K562 (cell line): ENCODE measurements at regions not wholly inside any gene's neighbourhood (a gene's known extent, or its start where the extent isn't known, plus 50 kb on each side); places are given as distances from the start of the nearest gene placed in this dataset.

Experiments
- ATAC-seq: fragments of 200-7000 bp; cut with Tn5 transposase; 3 replicates; pipeline ENCODE4 v1.9.1; 2020; ENCODE audit warnings: moderate library complexity
- BruUV-seq: library from RNA; stranded (reverse); fragments of 400-500 nt; replicated peaks from 2 replicates; lab custom pipeline; 2021; lab: Mats Ljungman, UMichigan
- CTCF ChIA-PET: fragments of 300-600 bp; formaldehyde crosslinking; extraction: SDS; loops from one replicate; lab custom pipeline; 2021; ENCODE audit warnings: low intra/inter-chr PET ratio; lab: Yijun Ruan, JAX
- POLR2A ChIA-PET: fragments of 300-600, 350-650 bp; sonication (Branson Sonifier 250); formaldehyde crosslinking; extraction: SDS; loops from one replicate; lab custom pipeline; 2021; ENCODE audit warnings: antibody characterized with exemption, inconsistent platforms; lab: Yijun Ruan, JAX
- DNase-seq, 4 experiments: peaks; one replicate each; pipeline versions ENCODE4 v3.0.0 to v3.0.0-alpha.2; 2011 to 2018; ENCODE audit warnings: low spot score in 3 of 4, mixed read lengths in 3 of 4; ENCODE audit errors: extremely low read depth in 1 of 4
- FAIRE-seq: peaks from 2 replicates; lab custom pipeline; 2011; peaks lifted over from hg19 to GRCh38; lab: Jason Lieb, UNC
- H2AFZ ChIP-seq: 2 replicates; pipeline ENCODE4 v1.6.0; 2011; ENCODE audit warnings: low read depth, low read length, control low read depth, inconsistent platforms
- H3K27ac ChIP-seq: fragments of 200-600 bp; 3 replicates; pipeline ENCODE4 v1.8.0; 2011; ENCODE audit warnings: low read depth, mild to moderate bottlenecking, control low read depth, inconsistent platforms, low read length, moderate library complexity, mixed read lengths; ENCODE audit errors: extremely low read depth
- H3K27me3 ChIP-seq, 2 experiments: fragments of 300-600 bp in 1 of 2; 2 replicates in 1 of 2; 3 replicates in 1 of 2; pipeline versions ENCODE4 v1.6.0 to v1.8.0; 2011; ENCODE audit warnings: inconsistent platforms in 2 of 2, low read length in 2 of 2, mild to moderate bottlenecking in 1 of 2, mixed read lengths in 1 of 2, moderate library complexity in 1 of 2; ENCODE audit not compliant: control insufficient read depth in 2 of 2, insufficient read depth in 2 of 2
- H3K36me3 ChIP-seq: fragments of 300-600 bp; 3 replicates; pipeline ENCODE4 v1.8.0; 2011; ENCODE audit warnings: mild to moderate bottlenecking, low read length, inconsistent platforms; ENCODE audit not compliant: control insufficient read depth, insufficient read depth
- H3K4me1 ChIP-seq, 2 experiments: fragments of 200-600 bp in 1 of 2; replicated peaks in 1 of 2; 2 replicates in 1 of 2; 3 replicates in 1 of 2; pipeline versions ENCODE4 v1.5.1 to v1.8.0; 2011; ENCODE audit warnings: inconsistent platforms in 2 of 2, low read length in 2 of 2, mild to moderate bottlenecking in 1 of 2, mixed read lengths in 1 of 2, moderate library complexity in 1 of 2; ENCODE audit not compliant: control insufficient read depth in 2 of 2, insufficient read depth in 2 of 2
- H3K4me2 ChIP-seq: 2 replicates; pipeline ENCODE4 v1.6.1; 2011; ENCODE audit warnings: low read length, control low read depth, inconsistent platforms, mixed read lengths; ENCODE audit not compliant: insufficient read depth
- H3K4me3 ChIP-seq: fragments of 200-600 bp; sonication (generic), shearing (Covaris generic); 2 replicates; pipeline ENCODE4 v1.5.1; 2016; ENCODE audit warnings: control low read depth, inconsistent platforms
- H3K79me2 ChIP-seq: fragments of 200-600 bp; 3 replicates; pipeline ENCODE4 v1.8.0; 2011; ENCODE audit warnings: low read length, inconsistent platforms; ENCODE audit not compliant: control insufficient read depth, insufficient read depth
- H3K9ac ChIP-seq, 2 experiments: 2 replicates each; pipeline versions ENCODE4 v1.6.0 to v1.6.1; 2011; ENCODE audit warnings: low read depth in 2 of 2, low read length in 2 of 2, control low read depth in 1 of 2, inconsistent platforms in 1 of 2, mild to moderate bottlenecking in 1 of 2, mixed read lengths in 1 of 2; ENCODE audit not compliant: insufficient read depth in 1 of 2
- H3K9me1 ChIP-seq: one replicate; pipeline ENCODE4 v1.6.0; 2011; ENCODE audit warnings: inconsistent platforms, mild to moderate bottlenecking, low read length, moderate library complexity; ENCODE audit not compliant: control insufficient read depth, insufficient read depth
- H3K9me3 ChIP-seq: replicated peaks from 2 replicates; pipeline ENCODE4 v1.5.1; 2011; ENCODE audit warnings: low read depth, low read length, inconsistent platforms; ENCODE audit not compliant: control insufficient read depth, insufficient read depth
- H4K20me1 ChIP-seq: replicated peaks from 2 replicates; pipeline ENCODE4 v1.6.1; 2011; ENCODE audit warnings: low read length, inconsistent platforms, mixed read lengths; ENCODE audit not compliant: control insufficient read depth, insufficient read depth
- BCL6 ChIP-seq: fragments of 250-450 bp; sonication (Bioruptor Pico); IDR thresholded peaks from 2 replicates; pipeline ENCODE4 v1.4.0; 2020
- MECOM ChIP-seq: fragments of 250-450 bp; sonication (Bioruptor Pico); IDR thresholded peaks from 2 replicates; pipeline ENCODE4 v1.8.0; 2022; ENCODE audit warnings: inconsistent platforms
- MEIS2 ChIP-seq: fragments of 450-650 bp; IDR thresholded peaks from 2 replicates; pipeline ENCODE4 v1.6.1; 2014; ENCODE audit warnings: mild to moderate bottlenecking; ENCODE audit not compliant: partially characterized antibody
- MTA3 ChIP-seq: fragments of 450-650 bp; formaldehyde crosslinking; IDR thresholded peaks from 2 replicates; pipeline ENCODE4 v1.6.1; 2017; ENCODE audit warnings: mild to moderate bottlenecking, borderline replicate concordance
- NFRKB ChIP-seq: fragments of 450-650 bp; IDR thresholded peaks from 2 replicates; pipeline ENCODE4 v1.6.1; 2016; ENCODE audit warnings: low read depth
- POLR2AphosphoS2 ChIP-seq: IDR thresholded peaks from 2 replicates; pipeline ENCODE4 v1.6.1; 2012; ENCODE audit warnings: low read length, improper control_type of control experiment
- RAD21 ChIP-seq, 2 experiments: fragments of 250-450 bp in 1 of 2; fragments of 450-650 bp in 1 of 2; sonication (Bioruptor Pico) in 1 of 2; formaldehyde crosslinking in 1 of 2; IDR thresholded peaks in 1 of 2; conservative IDR thresholded peaks in 1 of 2; 2 replicates each; pipeline versions ENCODE4 v1.4.0 to v1.8.0; 2020 to 2022; ENCODE audit warnings: mild to moderate bottlenecking in 2 of 2, moderate library complexity in 1 of 2
- SIN3A ChIP-seq, 2 experiments: fragments of 150-350 bp in 1 of 2; IDR thresholded peaks; 2 replicates each; pipeline ENCODE4 v1.6.1; 2011 to 2016; ENCODE audit warnings: borderline replicate concordance in 2 of 2, low read depth in 2 of 2, low read length in 2 of 2, mild to moderate bottlenecking in 2 of 2, moderate library complexity in 2 of 2; ENCODE audit not compliant: control insufficient read depth in 1 of 2
- ZNF609 ChIP-seq: sonication (generic); formaldehyde crosslinking; IDR thresholded peaks from 2 replicates; pipeline ENCODE4 v1.8.1; 2023; ENCODE audit warnings: missing genetic modification reagents, mild to moderate bottlenecking, borderline replicate concordance
- ZNF668 ChIP-seq: fragments of 250-450 bp; sonication (Bioruptor Pico); IDR thresholded peaks from 2 replicates; pipeline ENCODE4 v1.8.0; 2022; ENCODE audit warnings: mild to moderate bottlenecking, inconsistent platforms
- WGBS: fragments of 100-300 bp; shearing (Covaris generic); methylation state at CpG from one replicate; pipeline ENCODE4 v1.1.6; 2016; ENCODE audit warnings: low coverage, mixed read lengths; ENCODE audit not compliant: insufficient coverage; ENCODE audit errors: missing lambda C conversion rate; 5-methylcytosine and 5-hydroxymethylcytosine counted together
- in situ Hi-C: fragments of 300-500 bp; cut with MboI; formaldehyde crosslinking; loops from 4 replicates; pipeline ENCODE4 v1.15.0; 2018; ENCODE audit warnings: inconsistent platforms, mixed read lengths
- intact Hi-C: fragments of 100-400 bp; cut with micrococcal nuclease; formaldehyde crosslinking; loops from 2 replicates; pipeline ENCODE4 v1.14.2; 2022

- no TSS peak for BruUV-seq
- Histone ChIP-seq H3K9me3 (no peaks in the 10 kb centered on the region), H2AFZ (no peak overlapping the region), H3K27me3 (peaks cover 0 to 3% of the 10 kb centered on the region in 2 experiments; a peak in 1 of 5 replicates), H4K20me1 (no peaks in the 10 kb centered on the region), H3K79me2 (no peaks in the 10 kb centered on the region), H3K9ac (no peak overlapping the region), H3K9me1 (no peaks in the 10 kb centered on the region), H3K4me2 (no peak overlapping the region), H3K4me3 (no peak overlapping the region), H3K36me3 (no peaks in the 10 kb centered on the region), H3K27ac (no peak overlapping the region), H3K4me1 (no peaks in the 10 kb centered on the region)
- WGBS: 0% methylated on average over 5 of the region's 9 CpGs
- POLR2A ChIA-PET: no interaction called here
- TF ChIP-seq MEIS2 (no peak), BCL6 (CRISPR knock-in tag) (no peak), NFRKB (no peak)
- FAIRE-seq (no peak), ATAC-seq (no peak), DNase-seq (no peak)
- in situ Hi-C loops: no loop called here
- intact Hi-C loops: no loop called here
- CTCF ChIA-PET: no interaction called here
Measured at GRCh38 chr10:131025333-131025732, 286.2 kb downstream of the TCERG1L start.

DNA sequence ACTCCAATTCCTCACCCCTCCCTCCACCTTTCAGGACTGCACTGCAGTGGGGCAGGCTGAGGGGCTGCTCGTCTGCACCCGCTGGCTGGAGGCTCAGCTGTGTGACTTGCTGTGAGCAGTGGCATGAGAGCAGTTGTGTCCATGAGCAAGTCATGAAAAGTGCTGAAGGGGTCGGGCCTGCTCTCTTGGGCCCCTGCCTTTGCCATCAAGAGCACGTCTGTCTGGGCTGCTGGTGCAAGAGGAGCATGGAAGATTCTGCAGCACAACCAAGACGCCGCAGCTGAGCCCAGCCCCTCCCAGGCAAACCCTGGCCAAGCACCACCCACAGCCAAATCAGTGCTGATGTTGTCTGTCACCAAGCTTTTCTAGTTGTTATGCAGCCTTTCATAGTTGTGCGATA is 284.3 kb downstream of the TCERG1L start:
- FAIRE-seq: no peak
- no peak overlapping the region for H3K9ac ChIP-seq
- ChIA-PET CTCF (no interaction called here), POLR2A (interaction anchor here (0.6 kb wide), 1 partner anchor 847 kb away, joined by 3 read pairs; no protein-coding TSS in a partner anchor)
- no peak overlapping the region for H2AFZ ChIP-seq
- no peak overlapping the region for H3K27ac ChIP-seq
- DNase-seq: no peak
- H3K4me1 ChIP-seq: no peaks in the 10 kb centered on the region
- H3K27me3 ChIP-seq: peaks cover 0 to 4% of the 10 kb centered on the region in 2 experiments; a peak in 1 of 5 replicates
- WGBS: 0% methylated on average over 7 of the region's 7 CpGs
- no peaks in the 10 kb centered on the region for H3K36me3 ChIP-seq
- H3K79me2 ChIP-seq: no peaks in the 10 kb centered on the region
- no TSS peak for BruUV-seq
- intact Hi-C loops (no loop called here), in situ Hi-C loops (no loop called here)
- no peaks in the 10 kb centered on the region for H3K9me1 ChIP-seq
- no peak for ATAC-seq
- H3K9me3 ChIP-seq: no peaks in the 10 kb centered on the region
- H3K4me2 ChIP-seq: no peak overlapping the region
- H4K20me1 ChIP-seq: no peaks in the 10 kb centered on the region
- H3K4me3 ChIP-seq: no peak overlapping the region
- TF ChIP-seq MTA3: no peak
- TF ChIP-seq ZNF668 (CRISPR knock-in tag): no peak
- no peak for TF ChIP-seq RAD21 (CRISPR knock-in tag; conservative IDR thresholded peaks at IDR 0.05 in 1 of 2, IDR thresholded peaks at IDR 0.05 in 1 of 2)
- TF ChIP-seq ZNF609 (CRISPR knock-in tag): no peak
- TF ChIP-seq SIN3A (IDR thresholded peaks at IDR 0.05; ENCODE audit: borderline replicate concordance in 2 of 2, control insufficient read depth in 1 of 2, low read depth in 2 of 2, low read length in 2 of 2): no peak
- no peak for TF ChIP-seq POLR2AphosphoS2
- no peak for TF ChIP-seq MECOM (CRISPR knock-in tag)
